MCF 10A (cell line): ENCODE measurements at regions not wholly inside any gene's neighbourhood (a gene's known extent, or its start where the extent isn't known, plus 50 kb on each side); places are given as distances from the start of the nearest gene placed in this dataset.

Experiments
- BruUV-seq: library from RNA; stranded (reverse); fragments of 400-500 nt; replicated peaks from 2 replicates; lab custom pipeline; 2021; lab: Mats Ljungman, UMichigan
- CTCF ChIA-PET: fragments of 300-600 bp; sonication (Branson Sonifier 250); formaldehyde crosslinking; extraction: SDS; loops from one replicate; lab custom pipeline; 2021; ENCODE audit warnings: antibody characterized with exemption, inconsistent platforms; lab: Yijun Ruan, JAX
- POLR2A ChIA-PET: fragments of 300-600, 350-650 bp; sonication (Branson Sonifier 250); formaldehyde crosslinking; extraction: SDS; loops from one replicate; lab custom pipeline; 2020; ENCODE audit warnings: antibody characterized with exemption, inconsistent platforms; lab: Yijun Ruan, JAX
- DNase-seq: peaks from one replicate; pipeline ENCODE4 v3.0.0-alpha.2; 2018; ENCODE audit not compliant: unreplicated experiment
- H3K27ac Mint-ChIP-seq: one replicate; pipeline ENCODE4 v1.8.0; 2022; ENCODE audit warnings: mild to moderate bottlenecking, low read depth, mixed read lengths; ENCODE audit not compliant: unreplicated experiment
- H3K27me3 Mint-ChIP-seq: one replicate; pipeline ENCODE4 v1.8.0; 2022; ENCODE audit warnings: mixed read lengths; ENCODE audit not compliant: insufficient read depth, unreplicated experiment
- H3K36me3 Mint-ChIP-seq: one replicate; pipeline ENCODE4 v1.8.0; 2022; ENCODE audit warnings: mild to moderate bottlenecking, moderate library complexity, mixed read lengths; ENCODE audit not compliant: insufficient read depth, unreplicated experiment
- H3K4me1 Mint-ChIP-seq: one replicate; pipeline ENCODE4 v1.8.0; 2022; ENCODE audit warnings: mixed read lengths; ENCODE audit not compliant: insufficient read depth, unreplicated experiment
- H3K4me3 Mint-ChIP-seq: one replicate; pipeline ENCODE4 v1.8.0; 2022; ENCODE audit warnings: mild to moderate bottlenecking, moderate library complexity, mixed read lengths; ENCODE audit not compliant: unreplicated experiment
- H3K9me3 Mint-ChIP-seq: one replicate; pipeline ENCODE4 v1.8.0; 2022; ENCODE audit warnings: mixed read lengths; ENCODE audit not compliant: unreplicated experiment
- intact Hi-C: fragments of 100-400 bp; cut with micrococcal nuclease; formaldehyde crosslinking; loops from 2 replicates; pipeline ENCODE4 v1.14.1; 2022
- TF ChIP-seq, protein P1 (sequence below): fragments of 200-600 bp; IDR thresholded peaks from one replicate; pipeline ENCODE4 v1.8.0; 2022; ENCODE audit warnings: antibody characterized with exemption, mild to moderate bottlenecking; ENCODE audit not compliant: unreplicated experiment

DNA sequence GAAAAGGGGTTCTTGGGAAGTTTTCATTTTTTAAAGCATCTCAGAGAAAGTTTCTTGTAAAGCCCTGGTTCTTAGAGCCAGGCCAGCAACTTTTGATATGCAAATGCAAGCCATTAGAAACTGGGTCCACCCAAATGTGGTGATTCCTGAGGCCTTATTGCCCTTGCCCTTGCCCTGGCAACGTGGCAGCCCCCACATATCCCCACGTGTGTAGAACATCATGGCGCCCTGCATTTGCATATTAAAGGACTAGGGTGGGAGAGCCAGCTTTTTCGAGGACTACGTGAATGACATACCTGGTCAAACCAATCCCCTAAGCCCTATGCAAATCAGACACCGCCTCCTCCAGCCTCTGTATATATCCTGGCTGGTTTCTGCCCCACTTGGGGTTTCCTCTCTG is 314.9 kb upstream of the NECTIN3 start:
- CTCF ChIA-PET = no interaction called here
- Mint-ChIP-seq H3K27ac (no peak overlapping the region), H3K4me1 (no peaks in the 10 kb centered on the region), H3K36me3 (no peaks in the 10 kb centered on the region), H3K4me3 (no peak overlapping the region), H3K27me3 (no peaks in the 10 kb centered on the region), H3K9me3 (no peaks in the 10 kb centered on the region)
- TF ChIP-seq, protein P1, sequence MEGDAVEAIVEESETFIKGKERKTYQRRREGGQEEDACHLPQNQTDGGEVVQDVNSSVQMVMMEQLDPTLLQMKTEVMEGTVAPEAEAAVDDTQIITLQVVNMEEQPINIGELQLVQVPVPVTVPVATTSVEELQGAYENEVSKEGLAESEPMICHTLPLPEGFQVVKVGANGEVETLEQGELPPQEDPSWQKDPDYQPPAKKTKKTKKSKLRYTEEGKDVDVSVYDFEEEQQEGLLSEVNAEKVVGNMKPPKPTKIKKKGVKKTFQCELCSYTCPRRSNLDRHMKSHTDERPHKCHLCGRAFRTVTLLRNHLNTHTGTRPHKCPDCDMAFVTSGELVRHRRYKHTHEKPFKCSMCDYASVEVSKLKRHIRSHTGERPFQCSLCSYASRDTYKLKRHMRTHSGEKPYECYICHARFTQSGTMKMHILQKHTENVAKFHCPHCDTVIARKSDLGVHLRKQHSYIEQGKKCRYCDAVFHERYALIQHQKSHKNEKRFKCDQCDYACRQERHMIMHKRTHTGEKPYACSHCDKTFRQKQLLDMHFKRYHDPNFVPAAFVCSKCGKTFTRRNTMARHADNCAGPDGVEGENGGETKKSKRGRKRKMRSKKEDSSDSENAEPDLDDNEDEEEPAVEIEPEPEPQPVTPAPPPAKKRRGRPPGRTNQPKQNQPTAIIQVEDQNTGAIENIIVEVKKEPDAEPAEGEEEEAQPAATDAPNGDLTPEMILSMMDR = no peak
- intact Hi-C loops = no loop called here
- POLR2A ChIA-PET = no interaction called here
- no peak for DNase-seq
- no TSS peak for BruUV-seq

DNA sequence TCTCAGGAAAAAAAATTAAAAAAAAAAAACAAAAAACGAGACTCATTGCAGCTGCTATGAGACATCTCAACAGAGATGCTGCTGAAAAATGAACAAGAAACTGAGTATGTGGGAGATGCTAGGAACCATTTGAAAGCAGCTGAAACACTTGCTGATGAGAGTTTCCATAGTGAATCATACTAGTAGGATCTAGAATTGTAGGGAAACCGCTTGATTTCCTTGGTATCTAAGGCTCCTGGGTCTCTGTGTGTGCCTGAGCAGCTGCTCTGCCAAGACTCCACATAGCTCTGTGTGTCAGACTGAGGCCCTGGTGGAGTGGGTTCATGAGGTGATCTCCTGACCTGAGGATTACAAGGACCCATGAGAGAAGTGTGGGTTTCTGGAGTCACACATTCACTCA is 313.4 kb upstream of the NECTIN3 start:
- DNase-seq = no peak
- no peak overlapping the region for H3K27ac Mint-ChIP-seq
- H3K4me3 Mint-ChIP-seq = no peak overlapping the region
- CTCF ChIA-PET = no interaction called here
- H3K9me3 Mint-ChIP-seq = no peaks in the 10 kb centered on the region
- TF ChIP-seq, protein P1 = no peak
- no peaks in the 10 kb centered on the region for H3K27me3 Mint-ChIP-seq
- no peaks in the 10 kb centered on the region for H3K4me1 Mint-ChIP-seq
- intact Hi-C loops = no loop called here
- no TSS peak for BruUV-seq
- POLR2A ChIA-PET = no interaction called here
- no peaks in the 10 kb centered on the region for H3K36me3 Mint-ChIP-seq

DNA sequence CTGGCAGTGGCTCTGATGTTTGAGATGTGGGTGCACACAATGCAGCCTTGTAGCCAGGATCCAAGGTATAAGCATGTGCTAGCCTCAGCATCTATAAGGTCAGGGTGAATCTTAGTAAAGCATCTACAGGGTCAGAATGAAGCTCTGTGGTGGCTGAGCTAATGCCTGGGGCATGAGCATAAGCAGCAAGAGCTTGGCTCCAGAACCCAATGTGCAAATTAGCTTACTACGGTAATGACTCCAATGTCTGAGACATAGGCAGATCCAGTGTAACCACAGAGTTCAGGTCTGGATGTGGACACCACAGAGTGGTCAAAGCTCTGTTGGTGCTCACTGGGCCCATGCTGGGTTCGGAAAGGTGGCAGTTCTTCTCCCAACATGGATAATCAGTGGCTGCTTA is 304.5 kb upstream of the NECTIN3 start:
- CTCF ChIA-PET = no interaction called here
- H3K4me1 Mint-ChIP-seq = no peaks in the 10 kb centered on the region
- intact Hi-C loops = no loop called here
- DNase-seq = no peak
- TF ChIP-seq, protein P1 = no peak
- no peaks in the 10 kb centered on the region for H3K27me3 Mint-ChIP-seq
- no peak overlapping the region for H3K4me3 Mint-ChIP-seq
- H3K9me3 Mint-ChIP-seq = no peaks in the 10 kb centered on the region
- BruUV-seq = no TSS peak
- H3K27ac Mint-ChIP-seq = no peak overlapping the region
- H3K36me3 Mint-ChIP-seq = no peaks in the 10 kb centered on the region
- POLR2A ChIA-PET = no interaction called here

DNA sequence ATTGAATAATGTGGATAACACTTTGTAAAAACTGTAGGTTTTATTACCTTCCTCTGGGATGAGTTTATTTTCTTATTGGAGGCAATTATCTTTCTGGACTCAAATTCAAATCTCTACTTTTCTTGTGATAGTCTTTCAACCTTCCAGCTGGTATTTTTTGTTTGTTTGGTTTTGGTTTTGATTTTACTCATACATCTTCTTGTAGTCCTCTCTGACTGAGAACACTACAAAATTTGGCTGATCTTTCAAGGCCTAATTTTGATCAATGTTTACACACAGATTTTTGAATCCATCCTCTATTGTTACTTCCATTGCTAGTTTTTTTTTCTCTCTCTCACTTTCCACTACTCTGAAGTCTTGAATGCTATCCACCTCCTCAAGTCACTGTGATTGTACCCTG is 303.8 kb upstream of the NECTIN3 start:
- H3K9me3 Mint-ChIP-seq = no peaks in the 10 kb centered on the region
- BruUV-seq = no TSS peak
- intact Hi-C loops = no loop called here

More for the DNA sequence above, 303.8 kb upstream of the NECTIN3 start:
- DNase-seq = no peak
- H3K4me1 Mint-ChIP-seq = no peaks in the 10 kb centered on the region
- CTCF ChIA-PET = interaction anchor here (0.7 kb wide), 1 partner anchor 1236 kb away, joined by 3 read pairs; no protein-coding TSS in a partner anchor
- TF ChIP-seq, protein P1 = no peak
- no peak overlapping the region for H3K4me3 Mint-ChIP-seq
- POLR2A ChIA-PET = no interaction called here
- no peak overlapping the region for H3K27ac Mint-ChIP-seq
- H3K36me3 Mint-ChIP-seq = no peaks in the 10 kb centered on the region
- no peaks in the 10 kb centered on the region for H3K27me3 Mint-ChIP-seq
